GM04503 (cell line): ENCODE measurements at regions not wholly inside any gene's neighbourhood (a gene's known extent, or its start where the extent isn't known, plus 50 kb on each side); places are given as distances from the start of the nearest gene placed in this dataset.
"Not testable (repeated sequence)": the region's sequence is repeated elsewhere in the genome, so short reads cannot be mapped to it uniquely, and the experiment has no call there.

ENCODE experiments used
- DNase-seq: peaks from one replicate; pipeline ENCODE4 v3.0.0-alpha.2; 2012; ENCODE audit warnings: low read depth

- DNase-seq = no peak
Observed at GRCh38 chr3:130800829-130801228, 54.2 kb upstream of the PIK3R4 start.

GRCh38 chr3:130801473-130801872 lies 54.8 kb upstream of the PIK3R4 start:
- no peak for DNase-seq

- DNase-seq = no peak
Observed at GRCh38 chr3:130811557-130811956, 64.9 kb upstream of the PIK3R4 start.

DNA sequence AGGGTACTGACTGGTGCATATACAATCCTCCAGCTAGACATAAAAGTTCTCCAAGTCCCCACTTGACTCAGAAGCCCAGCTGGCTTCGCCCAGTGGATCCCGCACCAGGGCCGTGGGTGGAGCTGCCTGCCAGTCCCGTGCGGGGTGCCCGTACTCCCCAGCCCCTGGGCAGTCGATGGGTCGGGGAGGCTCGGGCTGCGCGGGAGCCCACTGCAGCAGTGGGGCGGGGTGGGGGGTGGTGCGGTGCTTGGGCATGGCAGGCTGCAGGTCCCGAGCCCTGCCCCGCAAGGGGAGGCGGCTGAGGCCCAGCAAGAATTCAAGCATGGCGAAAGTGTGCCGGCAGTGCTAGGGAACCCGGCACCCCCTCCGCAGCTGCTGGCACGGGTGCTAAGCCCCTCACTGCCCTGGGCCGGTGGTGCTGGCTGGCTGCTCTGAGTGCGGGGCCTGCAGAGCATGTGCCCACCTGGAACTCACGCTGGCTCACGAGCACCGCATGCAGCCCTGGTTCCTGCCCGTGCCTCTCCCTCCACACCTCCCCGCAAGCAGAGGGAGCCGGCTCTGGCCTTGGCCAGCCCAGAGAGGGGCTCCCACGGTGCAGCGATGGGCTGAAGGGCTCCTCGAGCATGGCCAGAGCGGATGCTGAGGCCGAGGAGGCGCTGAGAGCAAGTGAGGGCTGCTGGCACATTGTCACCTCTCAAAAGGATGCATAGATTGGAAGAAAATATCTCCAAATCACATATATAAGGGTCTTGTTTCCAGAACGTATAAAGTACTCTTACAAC lies 68.3 kb upstream of the PIK3R4 start:
- DNase-seq = no peak

DNA sequence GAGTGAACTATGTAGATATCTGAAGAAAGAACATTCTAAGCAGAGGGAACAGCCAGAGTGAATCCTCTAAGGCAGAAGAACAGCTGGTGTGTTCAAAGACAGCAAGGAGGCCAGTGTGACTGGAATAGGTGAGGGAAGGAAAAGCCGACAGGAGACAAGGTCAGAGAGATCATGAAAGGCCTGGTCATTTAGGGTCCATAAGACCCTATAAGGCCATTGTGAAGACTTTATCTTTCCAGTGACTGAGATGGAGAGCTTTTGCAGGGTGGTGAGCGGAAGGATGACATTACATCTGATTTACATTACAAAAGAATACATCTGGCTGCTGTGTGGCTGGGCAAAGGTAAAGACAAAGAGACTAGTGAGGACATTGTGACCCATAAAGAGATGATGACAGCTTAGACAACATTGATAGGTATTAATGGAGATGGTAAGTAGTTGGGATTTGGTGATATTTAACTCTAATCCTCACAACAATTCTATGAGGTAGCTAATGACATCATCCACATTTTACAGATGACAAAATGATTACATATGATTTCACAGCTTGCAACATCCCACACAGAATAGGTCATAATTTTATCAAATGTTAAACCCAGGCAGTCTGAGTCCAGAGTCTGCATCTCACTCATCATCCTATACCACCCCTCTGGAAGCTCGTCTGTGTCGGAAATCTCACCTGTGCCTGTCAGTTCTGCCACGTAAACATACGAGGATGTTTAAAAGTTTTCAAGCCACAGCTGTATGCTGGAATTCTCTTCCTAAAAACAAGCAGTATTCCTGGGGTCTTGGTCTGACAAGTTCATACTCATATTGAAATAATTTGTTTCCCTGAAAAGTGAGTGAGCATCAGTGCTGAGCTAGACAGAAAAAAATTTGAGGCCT lies 70.2 kb upstream of the PIK3R4 start:
- no peak for DNase-seq

GRCh38 chr3:130818066-130818465 lies 71.4 kb upstream of the PIK3R4 start:
- not testable (repeated sequence) for DNase-seq

GRCh38 chr3:130820976-130821375 lies 72.9 kb upstream of the ATP2C1 start:
- DNase-seq = peak; percentile 32

- DNase-seq = no peak
Observed at GRCh38 chr3:130821806-130822205, 72.1 kb upstream of the ATP2C1 start.

GRCh38 chr3:130823241-130823884 lies 70.5 kb upstream of the ATP2C1 start:
- no peak for DNase-seq

- DNase-seq = no peak
Observed at GRCh38 chr3:130823996-130824395, 69.9 kb upstream of the ATP2C1 start.

- no peak for DNase-seq
Observed at GRCh38 chr3:130825762-130826299, 68.1 kb upstream of the ATP2C1 start.

GRCh38 chr3:130826516-130827182 lies 67.2 kb upstream of the ATP2C1 start:
- no peak for DNase-seq

- no peak for DNase-seq
Observed at GRCh38 chr3:130827486-130827885, 66.4 kb upstream of the ATP2C1 start.

DNA sequence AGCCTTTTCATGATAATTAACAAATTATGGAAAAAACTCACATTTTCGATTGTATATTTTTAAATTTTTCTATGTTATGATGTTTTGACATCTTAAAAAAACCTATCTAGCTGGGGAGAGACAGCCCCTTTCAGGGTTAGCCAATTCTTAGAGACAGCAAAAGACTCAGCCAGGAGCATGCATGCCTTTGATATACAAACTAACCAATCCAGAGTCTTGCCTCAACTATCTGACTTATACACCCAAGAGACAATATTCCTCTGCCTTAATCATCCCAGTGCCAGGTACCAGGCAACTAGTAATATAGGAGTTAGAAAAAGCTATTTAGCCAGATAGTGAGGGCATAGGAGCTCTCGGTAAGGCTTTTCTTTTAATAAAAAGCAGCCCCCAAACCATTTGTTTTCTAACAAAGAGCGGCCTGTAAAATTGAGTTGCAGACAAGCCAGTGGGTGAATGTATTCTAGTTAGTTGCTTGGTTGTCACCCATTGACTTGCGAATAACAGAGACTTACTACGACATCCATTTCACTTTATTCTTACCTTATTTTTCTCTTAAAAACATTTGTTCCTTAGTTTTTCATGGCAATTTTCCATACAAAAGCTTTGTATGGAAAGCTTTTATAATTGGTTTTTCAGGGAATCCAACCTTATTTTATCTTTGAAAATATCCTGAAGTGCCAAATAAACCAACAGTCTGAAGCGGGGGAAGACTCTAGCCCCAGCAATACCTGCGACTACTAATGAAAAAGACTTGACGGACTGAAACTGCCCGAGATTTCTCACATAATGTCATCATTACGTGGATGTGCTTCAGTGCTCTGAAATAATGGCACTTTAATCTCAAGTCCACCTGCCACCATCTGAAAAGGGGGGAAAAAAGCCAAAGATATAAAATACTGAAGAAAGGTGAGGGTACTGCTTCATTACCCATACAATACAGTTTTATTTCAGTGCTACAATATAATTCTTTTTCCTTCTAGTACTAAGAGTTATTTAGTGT lies 64.6 kb upstream of the ATP2C1 start:
- DNase-seq = no peak

DNA sequence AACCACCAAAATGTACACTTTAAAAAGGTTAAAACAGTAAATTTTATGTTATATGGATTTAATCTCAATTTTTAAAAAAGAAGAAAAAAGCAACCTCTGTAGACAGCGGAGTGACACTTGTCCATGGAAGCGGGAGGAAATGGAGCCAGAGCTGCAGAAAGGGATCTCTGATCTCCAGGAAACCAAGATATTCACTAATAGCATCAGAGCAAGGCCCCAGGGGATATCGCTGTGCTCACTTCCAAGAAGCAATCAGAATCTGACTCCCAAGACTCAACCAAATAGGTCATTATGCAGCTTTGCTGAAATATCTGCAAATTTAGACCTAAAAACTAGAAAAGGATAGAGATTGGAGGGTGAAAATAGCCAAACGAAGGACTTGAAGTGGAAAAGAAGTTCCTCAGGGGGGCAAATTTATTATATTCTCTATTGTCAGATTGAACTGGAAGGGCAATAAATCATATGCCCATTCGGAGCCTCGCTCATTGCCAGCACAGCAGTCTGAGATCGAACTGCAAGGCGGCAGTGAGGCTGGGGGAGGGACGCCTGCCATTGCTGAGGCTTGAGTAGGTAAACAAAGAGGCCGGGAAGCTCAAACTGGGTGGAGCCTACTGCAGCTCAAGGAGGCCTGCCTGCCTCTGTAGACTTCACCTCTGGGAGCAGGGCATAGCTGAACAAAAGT lies 62.0 kb upstream of the ATP2C1 start:
- no peak for DNase-seq

DNA sequence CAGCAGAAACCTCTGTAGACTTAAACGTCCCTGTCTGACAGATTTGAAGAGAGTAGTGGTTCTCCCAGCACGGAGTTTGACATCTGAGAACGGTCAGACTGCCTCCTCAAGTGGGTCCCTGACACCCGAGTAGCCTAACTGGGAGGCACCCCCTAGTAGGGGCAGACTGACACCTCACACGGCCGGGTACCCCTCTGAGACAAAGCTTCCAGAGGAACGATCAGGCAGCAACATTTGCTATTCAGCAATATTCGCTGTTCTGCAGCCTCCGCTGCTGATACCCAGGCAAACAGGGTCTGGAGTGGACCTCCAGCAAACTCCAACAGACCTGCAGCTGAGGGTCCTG lies 61.5 kb upstream of the ATP2C1 start:
- DNase-seq = not testable (repeated sequence)

- DNase-seq = no peak
Observed at GRCh38 chr3:130834476-130834875, 59.4 kb upstream of the ATP2C1 start.

GRCh38 chr3:130835483-130835882 lies 58.4 kb upstream of the ATP2C1 start:
- DNase-seq = no peak

DNA sequence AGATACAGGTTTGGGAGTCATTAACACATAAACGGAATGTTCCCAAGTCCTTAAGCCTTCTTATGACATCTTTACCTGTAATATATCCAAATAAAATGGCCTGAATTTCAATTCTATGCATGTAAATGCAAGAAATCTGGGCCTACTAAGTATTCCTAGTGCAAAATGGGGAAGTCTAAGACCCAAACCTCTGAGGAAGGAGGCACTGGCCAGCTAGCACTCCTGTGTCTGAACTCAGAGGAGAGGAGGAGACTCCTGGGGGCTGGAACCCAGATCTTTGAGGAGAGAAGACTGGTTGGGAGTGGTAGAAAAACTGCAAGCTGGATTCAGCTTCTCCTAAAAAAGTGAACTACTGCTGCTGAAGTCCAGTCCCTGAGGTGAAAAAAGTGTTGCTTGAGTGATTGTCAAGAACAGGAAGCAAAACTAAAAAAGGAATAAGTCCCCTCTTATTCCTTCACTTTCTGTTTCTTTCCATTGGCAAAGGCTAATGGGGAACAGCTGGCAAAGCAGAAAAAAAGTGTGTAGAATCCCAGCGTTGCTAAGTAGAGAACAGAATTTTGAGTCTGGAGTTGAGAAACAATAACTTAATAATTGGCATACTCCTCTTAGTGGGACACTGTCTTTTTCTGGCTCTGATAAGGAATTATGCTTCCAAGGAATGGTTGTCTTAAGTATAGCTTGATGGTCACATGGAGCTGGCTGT lies 54.8 kb upstream of the ATP2C1 start:
- no peak for DNase-seq

- no peak for DNase-seq
Observed at GRCh38 chr3:130839813-130840212, 54.1 kb upstream of the ATP2C1 start.
